Glomerular endothelial cell (primary cell): ENCODE measurements at regions not wholly inside any gene's neighbourhood (a gene's known extent, or its start where the extent isn't known, plus 50 kb on each side); places are given as distances from the start of the nearest gene placed in this dataset.
"Not testable (repeated sequence)": the region's sequence is repeated elsewhere in the genome, so short reads cannot be mapped to it uniquely, and the experiment has no call there.

ENCODE experiments used
- DNase-seq: peaks from one replicate; pipeline ENCODE4 v3.0.0-alpha.2; 2011; ENCODE audit warnings: low read depth, low spot score; ENCODE audit errors: extremely low read depth

GRCh38 chr3:127443581-127444375 lies 146.8 kb downstream of the TPRA1 start:
- DNase-seq, result no peak

- DNase-seq, result no peak
Measured at GRCh38 chr3:127442506-127442905, 148.0 kb downstream of the TPRA1 start.

- no peak for DNase-seq
Measured at GRCh38 chr3:127441764-127442163, 148.8 kb downstream of the TPRA1 start.

- no peak for DNase-seq
Measured at GRCh38 chr3:127440384-127440783, 150.1 kb downstream of the TPRA1 start.

- no peak for DNase-seq
Measured at GRCh38 chr3:127439621-127440020, 150.9 kb downstream of the TPRA1 start.

- no peak for DNase-seq
Measured at GRCh38 chr3:127438951-127439350, 151.1 kb upstream of the PRR20G start.

GRCh38 chr3:127438371-127438770 lies 150.5 kb upstream of the PRR20G start:
- DNase-seq, result no peak

GRCh38 chr3:127435299-127435698 lies 147.5 kb upstream of the PRR20G start:
- DNase-seq, result not testable (repeated sequence)

GRCh38 chr3:127431066-127431465 lies 143.2 kb upstream of the PRR20G start:
- DNase-seq, result no peak

GRCh38 chr3:127428344-127428997 lies 140.6 kb upstream of the PRR20G start:
- DNase-seq, result no peak

GRCh38 chr3:127427666-127428065 lies 139.8 kb upstream of the PRR20G start:
- no peak for DNase-seq

- no peak for DNase-seq
Measured at GRCh38 chr3:127427156-127427555, 139.3 kb upstream of the PRR20G start.

- DNase-seq, result no peak
Measured at GRCh38 chr3:127426444-127427153, 138.8 kb upstream of the PRR20G start.

- no peak for DNase-seq
Measured at GRCh38 chr3:127425505-127426443, 137.9 kb upstream of the PRR20G start.

- DNase-seq, result no peak
Measured at GRCh38 chr3:127424766-127425504, 137.1 kb upstream of the PRR20G start.

GRCh38 chr3:127423856-127424765 lies 136.3 kb upstream of the PRR20G start:
- DNase-seq, result no peak

GRCh38 chr3:127422663-127423375 lies 135.0 kb upstream of the PRR20G start:
- DNase-seq, result no peak

- DNase-seq, result no peak
Measured at GRCh38 chr3:127421943-127422662, 134.3 kb upstream of the PRR20G start.
